ENCODE measurements at regions not wholly inside any gene's neighbourhood (a gene's known extent, or its start where the extent isn't known, plus 50 kb on each side); places are given as distances from the start of the nearest gene placed in this dataset.

DNA sequence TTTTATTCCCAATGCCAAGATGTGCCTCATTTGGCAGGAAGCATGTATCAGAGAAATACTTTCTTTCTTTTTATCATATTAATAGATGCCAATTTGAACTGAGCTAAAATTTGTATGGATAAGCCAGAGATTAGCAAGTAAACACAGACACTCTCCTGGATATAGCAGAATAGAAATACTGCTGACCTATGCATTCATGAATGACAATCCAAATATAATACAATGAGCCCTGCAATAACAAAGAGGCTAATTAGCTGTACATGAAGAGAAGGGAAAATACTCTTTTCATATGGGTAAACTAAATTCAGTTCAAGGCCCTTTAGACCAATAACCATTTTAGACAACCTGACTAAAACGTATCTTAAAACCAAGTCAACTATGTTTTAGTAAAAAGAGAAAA is 388.1 kb upstream of the NR5A2 start:
- DNase-seq (ENCODE audit: low read depth), result no peak

DNA sequence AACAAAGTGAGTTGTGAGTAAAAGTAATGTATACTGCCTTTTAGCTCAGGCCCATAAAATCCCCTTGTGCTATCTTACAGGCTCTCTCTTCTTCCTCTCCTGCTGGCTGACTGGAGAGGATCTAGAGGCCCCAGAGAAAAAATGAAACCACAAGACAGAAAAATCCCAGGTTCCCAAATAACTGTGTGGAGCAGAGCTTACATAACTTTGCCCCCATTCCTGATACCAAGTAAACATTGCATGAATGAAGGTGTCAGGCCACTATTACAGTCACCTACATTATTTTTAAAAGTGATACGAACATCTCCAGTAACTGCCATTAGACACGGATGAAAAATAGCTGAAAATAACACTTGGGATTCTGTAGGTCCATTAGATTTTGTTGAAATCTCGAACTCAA is 386.0 kb upstream of the NR5A2 start:
- no peak for DNase-seq (ENCODE audit: low read depth)

DNA sequence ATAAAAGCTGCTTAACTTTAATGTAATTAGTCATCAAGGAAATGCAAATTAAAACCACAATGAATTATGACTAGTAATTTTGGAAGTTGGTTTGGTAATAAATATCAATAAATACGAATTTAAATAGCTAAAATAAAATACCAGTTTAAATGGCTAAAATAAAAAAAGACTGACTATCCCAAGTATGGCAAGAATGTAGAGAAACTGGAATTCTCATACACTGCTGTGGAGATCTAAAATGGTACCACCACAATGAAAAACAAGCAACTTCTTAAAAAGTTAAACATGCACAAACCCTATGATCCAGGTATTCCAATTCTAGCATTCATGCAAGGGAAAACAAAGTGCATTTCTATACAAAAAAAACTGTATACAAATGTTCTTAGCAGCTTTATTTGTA is 382.6 kb upstream of the NR5A2 start:
- DNase-seq (ENCODE audit: low read depth), result no peak

DNA sequence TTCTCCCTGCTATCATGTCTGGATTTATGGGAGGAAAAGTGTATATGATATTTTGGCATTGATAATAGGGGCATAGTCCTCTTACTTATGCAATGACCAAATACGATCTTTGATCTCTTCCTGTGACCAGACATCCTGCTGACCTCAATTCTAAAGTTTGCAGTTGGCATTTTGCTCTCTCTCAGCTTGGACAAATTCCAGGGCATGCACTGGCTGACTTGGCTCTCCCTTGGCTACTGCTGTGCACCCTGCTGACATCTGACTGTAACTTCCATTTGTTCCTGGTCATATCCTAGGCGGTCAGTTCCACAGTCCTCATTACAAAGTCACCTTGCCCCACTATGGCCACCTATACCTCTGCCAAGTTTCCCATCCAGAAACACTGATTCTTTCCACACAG is 380.7 kb upstream of the NR5A2 start:
- DNase-seq (ENCODE audit: low read depth), result no peak

DNA sequence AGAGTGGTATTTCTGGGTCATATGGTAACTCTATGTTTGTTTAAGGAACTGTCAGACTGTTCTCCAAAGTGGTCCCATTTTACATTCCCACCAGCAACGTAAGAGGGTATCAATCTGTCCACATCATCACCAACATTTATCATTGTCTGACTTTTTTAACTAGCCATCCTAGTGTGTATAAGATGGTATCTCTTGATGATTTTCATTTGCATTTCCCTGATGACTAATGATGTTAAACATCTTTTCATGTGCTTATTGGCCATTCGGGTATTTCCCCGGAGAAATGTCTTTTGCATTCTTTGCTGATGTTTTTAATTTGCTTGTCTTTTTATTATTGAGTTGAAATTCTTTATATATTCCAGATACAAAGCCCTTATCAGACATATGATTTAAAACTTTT is 370.1 kb upstream of the NR5A2 start:
- DNase-seq (ENCODE audit: low read depth), result no peak

DNA sequence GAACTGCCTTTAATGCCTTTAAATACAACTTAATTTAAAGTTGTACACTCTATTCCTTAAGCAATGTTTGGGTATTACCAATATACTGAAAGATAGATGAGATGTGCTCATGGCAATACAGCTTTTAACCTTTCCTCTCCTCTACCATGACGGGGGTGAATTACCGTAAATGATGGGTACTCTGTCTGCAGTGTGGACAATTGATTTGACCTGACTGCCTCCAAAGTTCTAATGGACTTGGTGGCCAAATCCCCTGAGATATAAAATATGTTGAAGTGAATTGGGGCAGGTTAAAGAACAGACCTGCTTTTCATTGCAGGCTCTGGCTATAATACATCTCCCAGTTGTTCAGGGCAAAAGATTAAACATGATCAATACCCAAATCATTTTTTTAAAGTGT is 367.4 kb upstream of the NR5A2 start:
- DNase-seq (ENCODE audit: low read depth), result no peak

DNA sequence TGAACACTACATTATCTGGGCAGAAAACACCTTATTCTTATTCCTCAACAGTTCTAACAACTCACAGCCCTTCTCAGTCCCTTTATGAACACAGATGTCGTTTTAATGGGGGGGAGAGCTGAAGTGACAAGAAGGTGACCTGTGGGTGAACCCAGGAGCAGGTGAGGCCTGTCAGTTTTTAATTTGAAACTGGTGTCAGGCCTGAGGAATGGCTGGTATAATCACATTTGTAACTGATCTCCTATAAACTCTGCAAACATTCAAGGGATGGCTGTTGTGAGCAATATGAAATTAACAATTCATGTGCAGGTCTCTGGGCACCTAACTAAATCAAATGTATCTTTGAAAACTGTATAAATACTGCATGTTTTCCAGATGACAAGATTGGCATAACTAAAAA is 362.1 kb upstream of the NR5A2 start:
- no peak for DNase-seq (ENCODE audit: low read depth)

DNA sequence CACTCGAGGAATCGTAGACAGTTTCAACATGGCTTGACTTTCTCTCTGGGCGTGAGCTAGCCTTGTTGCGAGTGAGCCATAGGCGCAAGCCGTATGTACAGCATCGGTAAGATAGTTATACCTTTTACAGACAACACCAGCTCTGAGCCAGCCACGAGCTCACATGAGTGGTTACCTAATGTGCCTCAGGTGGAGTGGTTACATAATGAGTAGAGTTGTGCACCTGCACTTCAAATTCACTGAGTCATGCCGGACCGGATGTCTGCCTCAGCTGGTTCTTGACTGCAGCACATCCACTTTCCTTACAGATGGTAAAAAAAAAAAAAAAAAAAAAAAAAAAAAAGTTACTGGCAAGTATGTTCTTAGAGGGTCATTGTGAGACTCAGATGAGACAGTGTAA is 360.4 kb upstream of the NR5A2 start:
- no peak for DNase-seq (ENCODE audit: low read depth)

DNA sequence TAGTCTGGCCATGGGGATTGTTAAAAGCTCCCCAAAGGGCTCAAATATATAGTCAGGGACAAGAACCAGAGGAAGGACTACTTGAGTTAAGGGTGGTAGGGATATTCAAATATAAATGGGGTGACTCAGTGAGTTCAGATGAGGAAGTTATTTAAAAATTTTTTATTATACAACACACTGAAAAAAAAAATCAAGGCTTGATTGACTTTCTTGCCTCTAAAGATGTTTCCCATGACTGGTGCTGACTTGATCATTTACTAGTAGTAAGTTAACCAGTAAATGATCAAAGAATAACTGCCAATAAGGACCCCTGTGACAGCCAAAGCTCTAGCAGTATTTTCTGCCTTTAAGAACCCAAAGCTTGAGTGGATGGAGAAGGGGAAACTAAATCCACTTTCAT is 357.6 kb upstream of the NR5A2 start:
- DNase-seq (ENCODE audit: low read depth), result no peak

DNA sequence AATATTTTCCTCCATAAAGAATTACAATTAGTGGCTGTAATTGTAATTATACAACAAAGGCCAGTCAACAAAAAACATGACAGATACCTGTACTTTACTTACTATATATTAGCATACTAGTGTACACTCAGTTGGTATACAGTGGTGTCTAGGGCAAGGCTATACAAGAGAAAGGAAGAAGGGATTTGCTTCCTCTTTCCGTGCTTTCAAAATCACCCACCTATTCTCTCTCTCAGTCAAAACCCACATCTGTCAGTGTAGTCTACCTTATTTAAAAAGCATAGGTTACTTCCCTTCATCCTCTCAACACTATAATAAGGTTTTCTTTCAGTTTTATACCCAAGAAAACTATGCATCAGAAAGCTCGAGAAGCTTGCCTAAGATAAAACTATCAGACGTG is 355.8 kb upstream of the NR5A2 start:
- no peak for DNase-seq (ENCODE audit: low read depth)

DNA sequence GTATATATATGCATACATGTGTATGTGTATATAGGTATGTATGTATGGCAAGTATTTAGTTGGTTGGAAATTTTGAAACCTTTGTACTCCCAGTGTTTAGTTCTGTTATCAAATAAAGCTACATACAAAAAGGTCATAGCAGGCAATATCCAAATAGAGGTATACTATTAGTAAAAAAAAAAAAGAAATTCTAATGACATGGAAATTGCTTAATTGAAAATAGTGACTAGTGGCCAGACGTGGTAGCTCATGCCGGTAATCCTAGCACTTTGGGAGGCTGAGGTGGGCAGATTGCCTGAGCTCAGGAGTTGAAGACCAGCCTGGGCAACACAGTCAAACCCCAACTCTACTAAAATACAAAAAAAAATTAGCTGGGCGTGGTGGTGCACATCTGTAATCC is 351.6 kb upstream of the NR5A2 start:
- DNase-seq (ENCODE audit: low read depth), result no peak

DNA sequence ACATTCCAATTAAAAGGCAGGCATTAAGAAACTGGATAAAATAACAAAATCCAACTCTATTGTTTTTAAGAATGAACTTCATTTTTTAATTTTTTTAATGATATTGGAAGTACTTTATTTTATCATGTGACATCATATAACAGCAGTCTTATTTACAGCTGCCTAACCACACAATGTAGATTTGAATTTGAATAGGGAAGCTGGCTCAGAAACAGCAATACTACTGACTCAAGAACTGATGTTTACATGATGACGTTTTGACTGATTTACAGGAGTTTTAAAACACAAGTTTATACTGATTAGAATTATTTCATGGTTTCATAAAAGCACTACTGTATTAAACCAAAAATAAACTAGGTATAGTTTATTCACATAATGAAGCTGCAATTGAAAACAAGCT is 348.7 kb upstream of the NR5A2 start:
- DNase-seq (ENCODE audit: low read depth), result no peak

DNA sequence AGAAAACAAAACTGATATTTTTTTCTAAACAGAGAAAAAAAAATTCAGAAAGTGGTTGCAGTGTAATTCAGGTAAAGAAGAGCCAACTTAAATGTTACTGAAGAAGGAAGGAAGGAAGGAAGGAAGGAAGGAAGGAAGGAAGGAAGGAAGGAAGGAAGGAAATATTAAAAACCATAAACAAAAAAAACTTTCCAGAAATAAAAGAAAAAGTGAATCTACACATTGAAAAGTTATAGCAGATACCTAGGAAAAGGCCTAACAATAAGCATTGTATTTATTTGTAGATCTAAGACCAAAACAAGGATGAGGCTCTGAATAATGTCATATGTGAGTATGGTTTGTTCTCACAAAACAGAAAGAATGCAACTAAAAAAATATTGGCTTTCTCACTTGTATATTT is 345.4 kb upstream of the NR5A2 start:
- no peak for DNase-seq (ENCODE audit: low read depth)

DNA sequence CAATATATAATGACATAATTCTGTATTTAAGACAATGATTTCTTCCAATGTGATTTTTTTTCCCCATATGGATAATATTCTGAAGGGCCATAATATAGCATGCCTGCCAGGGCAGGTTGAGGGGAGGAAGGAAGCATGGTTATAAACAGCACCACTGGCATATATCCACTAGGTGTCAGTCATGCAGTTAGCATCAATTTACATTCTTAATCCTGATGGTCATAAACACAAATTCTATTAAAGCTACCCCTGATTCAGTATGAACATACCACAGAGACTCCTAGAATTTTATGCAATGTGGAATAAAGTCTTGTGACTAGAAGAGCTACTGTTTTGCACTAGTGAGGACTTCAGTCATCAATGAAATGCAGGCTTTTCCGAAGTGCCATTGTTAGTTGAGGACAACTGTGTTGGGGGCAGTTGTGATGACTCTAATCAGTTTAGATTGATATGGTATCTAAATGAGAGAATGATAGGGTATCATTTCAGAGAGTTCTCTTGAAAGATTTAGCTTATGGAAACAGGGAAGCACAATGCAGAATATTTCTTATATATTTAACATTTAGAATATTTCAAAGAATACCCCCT is 342.7 kb upstream of the NR5A2 start:
- DNase-seq (ENCODE audit: low read depth), result peak; percentile 56

DNA sequence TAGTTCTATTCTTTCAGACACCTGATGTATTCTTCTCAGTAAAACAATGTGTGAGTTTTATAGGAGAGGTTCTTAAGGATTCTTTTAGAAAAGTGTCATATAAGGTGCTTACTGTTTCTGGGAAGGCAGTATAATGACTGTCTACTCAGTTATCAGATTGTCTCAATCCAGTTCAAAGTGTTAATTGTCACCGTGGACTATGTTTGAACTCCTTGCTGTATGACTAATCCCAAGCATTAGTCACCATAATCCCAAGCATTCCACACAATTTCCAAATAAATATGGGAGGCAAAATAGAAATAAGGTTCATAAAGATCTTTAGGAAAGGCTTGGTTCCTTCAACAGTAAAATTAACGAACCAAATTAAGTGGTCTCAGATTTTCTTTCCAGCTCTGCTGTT is 342.1 kb upstream of the NR5A2 start:
- peak; percentile 57 for DNase-seq (ENCODE audit: low read depth)

DNA sequence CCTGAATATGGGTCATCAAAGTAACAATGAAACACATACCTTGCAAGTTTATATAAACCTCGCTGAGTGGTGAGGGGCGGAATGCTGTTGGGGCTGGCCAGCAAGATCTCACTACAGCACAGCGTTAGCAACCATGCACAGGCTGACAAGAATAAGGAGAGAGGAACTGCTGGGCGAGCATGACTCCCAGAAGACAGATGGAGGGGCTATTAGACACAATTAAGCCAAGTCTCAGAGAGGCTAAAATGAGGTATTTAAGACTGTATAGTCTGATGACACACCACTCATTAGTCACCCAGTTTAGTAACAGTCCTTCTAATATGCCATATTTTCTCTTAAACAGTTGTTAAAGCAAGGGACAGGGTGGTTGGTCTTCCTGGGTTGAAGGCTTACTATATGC is 340.2 kb upstream of the NR5A2 start:
- peak; percentile 19 for DNase-seq (ENCODE audit: low read depth)

DNA sequence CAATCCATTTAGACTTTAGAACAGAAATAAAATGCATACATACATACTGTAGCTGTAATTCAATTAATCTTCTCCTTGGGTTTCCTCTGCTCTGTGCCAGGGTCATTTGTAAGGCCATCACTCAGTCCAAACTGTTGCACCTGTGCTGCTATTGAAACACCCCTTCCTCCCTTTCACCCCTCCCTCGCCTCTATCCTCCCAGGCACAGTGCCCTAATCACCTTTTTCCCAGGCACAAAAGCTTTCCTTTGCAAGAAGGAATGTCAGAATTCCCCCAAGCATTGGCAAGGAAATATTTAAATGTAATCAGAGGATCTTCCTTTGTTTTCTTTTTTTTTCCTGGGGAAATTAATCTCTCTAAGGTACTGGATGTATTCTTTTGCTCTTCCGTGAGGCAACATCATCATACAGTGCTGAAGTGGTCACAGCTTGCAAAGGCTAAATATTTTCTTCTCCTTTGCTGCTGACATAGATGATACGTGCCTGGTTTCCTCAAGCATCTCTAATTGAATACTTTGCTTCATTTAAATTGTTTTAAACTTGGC is 339.3 kb upstream of the NR5A2 start:
- no peak for DNase-seq (ENCODE audit: low read depth)

DNA sequence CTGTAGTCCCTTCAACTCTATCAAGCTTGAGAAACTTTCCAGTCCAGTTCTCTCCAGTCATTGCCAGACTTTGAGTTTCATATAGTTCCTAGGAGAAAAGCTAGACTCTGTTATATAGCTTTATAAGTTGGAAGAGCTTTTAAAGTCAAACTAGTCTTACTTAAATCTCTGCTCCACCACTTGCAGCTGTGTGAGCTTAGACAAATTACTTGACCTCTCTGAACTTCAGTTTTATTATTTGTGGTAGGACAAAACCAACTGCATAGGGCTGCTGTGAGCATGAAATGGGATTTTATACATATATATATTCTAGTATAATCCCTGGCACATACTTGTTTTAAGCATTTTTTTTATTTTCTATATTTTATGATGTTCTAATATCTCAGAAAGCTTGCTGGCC is 338.7 kb upstream of the NR5A2 start:
- no peak for DNase-seq (ENCODE audit: low read depth)

DNA sequence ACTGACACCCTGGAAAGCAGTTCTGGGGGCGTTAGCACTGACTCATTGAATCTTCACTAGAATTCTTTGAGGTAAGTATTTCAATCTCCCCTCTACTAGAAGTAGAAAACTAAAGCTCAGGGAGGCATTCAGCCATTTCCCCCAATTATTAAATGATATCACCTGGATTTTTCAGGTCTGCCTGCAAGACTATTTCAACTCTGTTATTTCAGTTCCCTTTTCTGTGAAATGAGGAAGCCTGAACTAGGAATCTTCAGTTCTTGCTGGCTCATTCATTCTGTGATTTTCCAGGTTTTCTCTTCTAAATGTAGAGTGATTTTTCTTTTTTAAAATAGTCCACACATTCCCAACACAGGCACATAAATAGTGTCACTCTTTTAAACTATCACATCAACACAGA is 337.0 kb upstream of the NR5A2 start:
- no peak for DNase-seq (ENCODE audit: low read depth)

DNA sequence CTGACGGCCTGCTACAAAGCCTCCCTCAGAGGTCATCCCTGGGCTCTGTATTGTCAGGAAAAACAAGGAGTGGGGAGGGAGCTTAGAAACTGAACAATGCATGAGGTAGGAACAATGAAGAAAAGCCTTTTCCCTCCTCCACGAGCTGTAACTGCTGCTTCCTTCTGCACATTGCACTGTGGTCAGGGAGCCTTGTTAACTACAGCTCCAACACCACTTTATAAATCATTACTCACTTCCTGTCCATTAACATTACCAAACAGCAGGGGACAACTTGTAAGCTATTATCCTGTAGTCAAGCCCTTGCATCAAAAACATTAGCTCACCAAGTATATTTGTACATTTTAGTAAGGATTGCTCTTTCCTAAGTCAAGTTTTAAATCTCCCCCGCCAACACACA is 336.0 kb upstream of the NR5A2 start:
- DNase-seq (ENCODE audit: low read depth), result peak; percentile 71

DNA sequence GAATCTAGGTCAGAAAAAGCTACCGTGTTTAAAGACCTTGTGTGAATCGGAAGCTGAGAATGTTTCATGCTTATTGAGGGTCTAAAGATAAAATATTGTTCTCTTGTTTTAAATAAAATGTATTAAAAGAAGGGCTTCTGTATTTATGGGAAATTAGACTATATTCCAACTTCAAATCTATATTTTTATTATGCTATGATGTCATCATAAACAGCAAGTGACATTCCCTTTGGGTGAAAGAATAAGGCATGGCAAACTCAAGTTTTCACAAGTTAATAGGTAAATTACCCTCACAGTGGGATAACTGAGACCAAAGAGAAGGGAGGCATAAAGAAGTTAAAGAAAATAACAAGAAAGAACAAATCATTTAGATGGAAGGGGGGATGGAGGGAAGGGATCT is 333.8 kb upstream of the NR5A2 start:
- DNase-seq (ENCODE audit: low read depth), result no peak

DNA sequence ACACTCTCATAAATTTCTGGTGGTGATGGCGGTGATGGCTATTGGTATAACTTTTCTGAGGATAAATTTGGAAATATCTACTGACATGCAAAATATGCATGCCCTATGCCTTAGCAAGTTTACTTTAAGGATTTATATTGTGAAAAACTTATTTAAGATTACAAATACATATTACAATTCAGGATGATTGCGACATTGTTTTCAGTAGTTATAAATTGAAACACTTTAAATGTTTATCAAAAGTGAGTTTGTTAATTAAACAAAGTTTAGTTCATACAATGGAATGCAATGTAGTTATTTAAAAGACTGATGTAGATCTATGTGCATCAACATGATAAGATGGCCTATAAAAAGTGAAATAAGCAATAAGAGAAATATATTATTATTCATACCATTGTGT is 331.3 kb upstream of the NR5A2 start:
- no peak for DNase-seq (ENCODE audit: low read depth)

DNA sequence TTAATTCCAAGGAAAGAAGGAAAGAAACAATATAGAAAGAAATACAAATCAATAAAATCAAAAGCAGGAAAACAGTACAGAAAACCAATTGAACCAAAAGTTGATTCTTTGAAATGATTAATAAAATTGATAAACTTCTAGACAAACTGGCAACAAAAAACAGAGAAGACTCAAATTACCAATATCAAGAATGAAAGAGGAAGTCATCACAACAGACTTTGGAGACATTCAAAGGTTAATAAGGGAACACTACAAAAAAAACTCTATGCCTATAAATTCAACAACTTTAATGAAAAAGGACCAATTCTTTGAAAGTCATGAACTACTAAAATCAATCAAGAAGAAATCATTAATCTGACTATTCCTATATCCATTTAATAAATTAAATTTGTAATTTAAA is 329.3 kb upstream of the NR5A2 start:
- DNase-seq (ENCODE audit: low read depth), result no peak

DNA sequence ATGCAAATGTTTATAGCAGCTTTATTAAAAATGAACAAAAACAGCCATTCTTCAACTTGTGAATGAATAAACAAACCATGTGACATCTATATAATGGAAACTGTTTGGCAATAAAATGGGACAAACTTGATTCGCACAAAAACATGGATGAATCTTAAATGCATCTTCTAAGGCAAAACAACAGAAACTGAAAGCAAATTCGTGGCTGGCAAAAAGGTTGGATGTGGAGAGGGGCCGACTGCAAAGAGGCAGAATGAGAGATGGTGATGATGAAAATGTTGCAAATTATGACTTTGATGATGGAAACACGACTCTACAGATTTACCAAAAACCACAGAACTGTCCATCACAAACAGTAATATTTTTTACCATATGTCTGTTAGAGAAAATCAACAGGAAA is 327.0 kb upstream of the NR5A2 start:
- no peak for DNase-seq (ENCODE audit: low read depth)

DNA sequence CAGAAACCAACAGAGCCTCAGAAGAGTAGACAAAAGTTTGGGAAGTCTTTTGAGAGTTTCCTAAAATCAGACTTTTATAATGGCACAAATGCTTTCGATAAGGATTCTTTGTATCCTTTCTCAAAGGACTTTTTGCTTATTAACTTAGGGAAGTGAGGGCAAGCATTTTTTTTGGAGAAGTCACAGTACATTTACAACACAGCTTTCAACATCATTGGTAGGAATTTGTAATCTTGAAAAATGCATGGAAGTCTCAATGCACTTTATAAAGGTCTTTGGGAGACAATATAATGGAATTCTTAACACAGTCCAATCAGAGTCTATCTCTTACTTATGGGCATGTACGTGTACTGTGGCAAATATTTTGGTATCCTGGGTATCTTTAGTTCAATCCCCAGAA is 325.8 kb upstream of the NR5A2 start:
- no peak for DNase-seq (ENCODE audit: low read depth)
